Occipital lobe (tissue), 1 donor: ENCODE measurements at regions not wholly inside any gene's neighbourhood (a gene's known extent, or its start where the extent isn't known, plus 50 kb on each side); places are given as distances from the start of the nearest gene placed in this dataset.
"Not testable (repeated sequence)": the region's sequence is repeated elsewhere in the genome, so short reads cannot be mapped to it uniquely, and the experiment has no call there.

ENCODE experiments used
- DNase-seq: peaks from one replicate; lab custom pipeline; 2025; lab: John Stamatoyannopoulos, UW

DNA sequence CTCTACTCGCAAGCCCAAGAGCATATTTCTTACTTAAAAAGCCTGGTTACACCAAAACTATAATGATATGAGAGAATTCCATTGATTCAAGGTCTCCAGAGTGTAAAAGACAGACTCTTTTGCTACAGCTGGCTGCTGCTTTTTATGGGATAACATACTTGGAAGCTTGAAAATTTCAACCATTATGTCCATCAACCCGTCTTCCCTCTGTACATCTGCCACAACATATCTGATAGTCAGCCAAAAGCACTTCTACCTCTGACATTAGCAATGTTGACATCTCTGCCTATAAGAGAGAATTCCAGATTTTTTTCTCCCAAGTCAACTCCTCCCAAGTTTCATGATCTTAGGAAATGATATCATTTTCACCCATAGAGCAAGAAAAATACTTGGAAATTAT, 54.4 kb upstream of the IQCM start:
- DNase-seq, result no peak

DNA sequence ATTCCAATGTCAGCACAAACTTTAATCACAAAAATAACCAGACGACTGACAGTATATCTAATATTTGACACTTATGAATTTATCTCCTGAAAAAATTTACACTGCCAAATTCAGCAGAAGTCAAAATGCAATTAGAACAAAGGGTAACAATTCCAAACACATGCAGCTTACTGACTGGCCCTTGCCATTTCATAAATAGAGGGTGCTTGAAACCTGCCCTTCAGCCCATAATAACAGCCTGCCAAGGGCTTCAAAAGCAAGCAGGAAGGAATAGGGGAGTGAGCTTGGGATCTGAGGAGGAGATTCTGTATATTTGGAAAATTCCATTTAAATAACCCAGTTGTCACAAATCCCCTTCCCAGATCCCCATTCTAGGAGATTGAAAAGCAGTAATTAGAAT, 66.1 kb upstream of the IQCM start:
- DNase-seq, result no peak

DNA sequence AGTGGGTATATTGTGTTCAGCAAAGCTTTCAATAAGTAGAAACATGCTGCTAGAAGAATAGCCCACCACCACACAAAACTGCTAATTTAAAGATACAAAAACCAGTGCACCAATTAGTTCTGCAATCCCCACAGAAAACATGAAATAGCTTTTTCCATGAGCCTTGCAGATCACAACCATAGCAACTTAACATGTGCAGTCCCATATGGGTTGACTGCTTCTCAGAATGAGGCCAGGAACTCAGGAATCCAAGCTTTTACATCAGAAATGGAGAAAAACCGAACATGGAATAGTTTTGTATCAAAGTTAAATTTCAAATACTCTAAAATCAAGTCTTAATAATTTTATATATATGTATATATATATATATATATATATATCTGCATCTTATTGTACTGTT, 66.6 kb upstream of the IQCM start:
- DNase-seq, result no peak

DNA sequence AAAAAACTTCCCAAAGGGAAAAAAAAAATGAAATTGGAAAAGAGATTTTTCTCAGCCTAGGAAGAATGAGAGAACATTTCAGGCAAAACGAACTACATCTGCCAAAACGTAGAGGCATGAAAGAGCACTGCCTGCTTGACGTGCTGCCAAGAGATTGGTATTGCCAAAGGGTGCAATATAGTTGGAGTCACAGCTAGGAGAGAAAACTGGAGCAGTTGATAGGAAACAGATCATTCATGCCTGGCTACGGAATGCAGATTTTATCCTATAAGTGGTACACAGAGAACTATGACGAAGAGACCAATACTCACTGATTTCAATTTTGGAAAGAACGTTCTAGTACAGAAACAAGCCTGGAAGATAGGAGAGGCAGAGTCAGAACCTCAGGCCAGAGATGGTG, 68.4 kb upstream of the IQCM start:
- peak; percentile 21 for DNase-seq

DNA sequence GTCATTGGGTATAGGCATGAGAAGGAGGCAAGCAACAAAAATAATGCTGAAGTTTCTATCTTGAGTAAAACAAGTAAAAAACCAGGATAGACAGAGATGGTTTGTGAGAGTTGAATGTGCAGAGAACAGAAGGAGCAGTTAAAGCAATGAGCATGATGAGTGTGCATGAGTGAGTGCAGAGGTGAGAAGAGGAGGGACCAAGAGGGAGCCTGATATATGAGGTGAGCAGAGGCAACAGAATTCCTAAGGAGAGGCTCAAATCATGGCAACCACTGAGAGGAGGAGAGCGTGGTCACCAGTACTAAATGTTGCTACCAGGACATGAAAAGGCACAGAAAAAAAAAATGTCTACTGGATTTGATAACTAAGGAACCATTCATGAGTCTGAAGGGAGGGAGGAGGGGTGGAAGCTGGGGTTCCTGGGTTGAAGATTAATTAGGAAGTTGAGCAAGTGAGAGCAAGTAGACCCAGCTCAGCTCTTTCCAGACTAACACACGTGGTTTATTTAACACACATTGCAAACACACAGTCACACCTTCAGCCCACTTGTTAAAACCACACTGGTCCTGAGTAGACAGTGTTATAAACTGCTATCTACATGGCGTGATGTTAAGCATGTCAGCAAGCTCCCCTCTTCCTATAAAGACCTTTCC, 69.0 kb upstream of the IQCM start:
- no peak for DNase-seq

DNA sequence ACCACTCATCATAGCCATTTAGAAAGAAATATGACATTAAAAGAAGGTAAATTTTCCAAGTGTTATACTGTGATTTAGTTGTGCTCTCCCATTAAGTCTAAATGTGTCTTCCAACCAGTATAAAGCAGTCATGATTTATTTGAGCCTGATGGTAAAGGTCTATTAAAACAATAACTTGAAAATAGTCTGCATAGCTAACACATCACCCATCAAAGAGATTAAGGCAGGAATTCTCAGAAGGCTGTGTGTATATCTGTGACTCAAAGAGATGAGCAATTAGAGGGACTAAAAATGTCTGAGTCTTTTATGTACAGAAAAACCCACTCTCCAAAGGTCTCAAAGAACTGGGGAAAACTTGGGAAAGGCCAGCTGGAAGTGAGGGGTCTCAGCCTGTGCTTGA, 70.3 kb upstream of the IQCM start:
- no peak for DNase-seq

DNA sequence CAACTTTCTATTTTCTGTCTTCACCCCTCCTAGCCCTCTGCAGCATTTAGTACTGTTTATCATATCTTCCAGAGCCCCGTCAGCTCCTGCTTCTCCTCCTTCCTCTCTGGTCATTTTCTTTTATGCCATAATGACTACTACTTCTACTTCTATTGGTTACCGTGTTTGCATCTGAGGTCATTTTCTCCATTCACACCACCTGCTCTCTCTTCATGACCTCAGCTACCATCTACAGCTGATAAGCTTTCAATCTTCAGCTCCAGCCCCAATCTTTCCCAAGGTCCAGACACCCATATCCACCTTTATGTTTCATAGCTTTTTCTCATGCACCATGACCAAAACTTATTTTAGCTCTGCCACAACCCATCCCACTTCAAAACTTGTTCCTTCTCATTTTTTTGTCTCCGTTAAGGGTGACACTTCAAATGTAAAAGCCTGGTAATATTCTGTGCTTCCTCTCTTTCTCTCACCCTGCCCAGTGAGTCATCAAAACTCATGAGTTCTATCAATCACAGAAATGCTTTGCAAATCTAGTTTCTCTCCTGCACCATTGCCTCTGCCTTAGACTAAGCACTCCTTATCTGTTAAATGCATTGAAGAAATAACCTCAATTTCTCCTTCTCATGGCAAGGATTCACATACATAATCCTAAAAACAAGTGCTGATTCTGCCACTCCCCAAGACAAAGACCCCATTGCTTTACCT, 71.3 kb upstream of the IQCM start:
- no peak for DNase-seq

DNA sequence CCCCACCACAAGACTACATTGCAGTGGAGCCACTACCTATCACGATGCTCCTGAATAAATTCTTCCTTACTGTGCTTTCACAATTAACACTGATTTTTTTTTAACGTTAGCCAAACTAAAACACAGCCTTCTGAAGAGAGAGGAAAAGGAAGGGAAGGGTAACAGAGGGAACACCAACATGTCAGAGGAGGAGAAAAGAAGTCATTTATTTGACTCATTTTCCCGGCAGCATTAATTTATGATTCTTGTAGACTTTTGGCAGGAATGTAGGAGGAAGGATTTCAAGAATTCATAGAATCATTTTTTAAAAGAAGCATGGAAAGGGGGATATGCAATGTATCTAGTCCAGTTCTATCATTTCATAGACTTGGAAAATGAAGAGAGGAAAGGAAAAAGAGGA, 74.3 kb upstream of the IQCM start:
- DNase-seq, result no peak

DNA sequence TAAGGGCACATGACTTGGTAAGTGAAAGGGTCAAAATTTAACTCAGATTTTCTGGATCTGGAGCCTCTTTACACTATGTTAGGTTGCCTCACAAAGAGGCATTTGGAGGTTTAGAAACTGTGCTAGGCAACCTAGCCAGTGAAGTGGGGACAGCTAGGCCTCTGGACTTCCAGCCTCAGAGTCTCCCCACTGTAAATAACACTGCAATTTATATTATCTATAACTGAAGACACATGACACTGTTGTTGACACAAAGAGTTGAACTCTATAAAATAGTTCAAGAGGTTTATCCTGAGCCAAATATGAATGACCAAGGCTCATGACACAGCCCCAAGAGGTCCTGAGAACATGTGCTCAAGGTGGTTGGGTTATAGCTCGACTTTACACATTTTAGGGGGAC, 74.9 kb upstream of the IQCM start:
- no peak for DNase-seq

DNA sequence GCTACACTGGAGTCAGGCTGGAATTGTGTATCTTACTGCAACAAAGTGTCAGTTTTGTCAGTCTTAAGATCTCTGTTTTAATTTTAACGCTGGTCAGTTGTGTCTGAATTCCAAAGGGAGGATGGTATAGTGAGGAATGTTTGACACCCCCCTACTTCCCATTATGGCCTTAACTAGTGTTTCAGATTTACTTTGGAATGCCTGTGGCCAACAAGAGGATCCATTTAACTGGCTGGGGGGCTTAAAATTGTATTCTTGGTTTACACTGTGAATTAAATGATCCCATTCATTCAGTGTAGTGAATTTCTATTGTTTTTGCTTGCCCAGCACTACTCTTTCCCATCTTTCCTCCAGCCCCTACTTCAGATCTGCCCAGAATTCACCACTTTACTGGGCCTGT, 75.8 kb upstream of the IQCM start:
- no peak for DNase-seq

DNA sequence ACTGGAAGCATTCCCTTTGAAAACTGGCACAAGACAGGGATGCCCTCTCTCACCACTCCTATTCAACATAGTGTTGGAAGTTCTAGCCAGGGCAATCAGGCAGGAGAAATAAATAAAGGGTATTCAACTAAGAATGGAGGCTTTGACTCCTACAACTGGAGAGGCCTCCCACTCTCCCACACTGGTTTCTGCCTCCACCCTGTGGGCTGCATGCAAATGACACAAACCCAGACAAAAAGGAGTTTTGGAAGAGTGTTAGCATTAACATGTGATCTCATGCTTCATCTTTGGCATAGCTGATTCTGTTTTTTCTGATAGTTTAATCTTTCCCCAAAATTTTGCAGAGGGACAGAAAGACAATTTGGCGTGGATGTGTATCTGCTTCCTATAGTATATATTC, 80.8 kb upstream of the IQCM start:
- no peak for DNase-seq

DNA sequence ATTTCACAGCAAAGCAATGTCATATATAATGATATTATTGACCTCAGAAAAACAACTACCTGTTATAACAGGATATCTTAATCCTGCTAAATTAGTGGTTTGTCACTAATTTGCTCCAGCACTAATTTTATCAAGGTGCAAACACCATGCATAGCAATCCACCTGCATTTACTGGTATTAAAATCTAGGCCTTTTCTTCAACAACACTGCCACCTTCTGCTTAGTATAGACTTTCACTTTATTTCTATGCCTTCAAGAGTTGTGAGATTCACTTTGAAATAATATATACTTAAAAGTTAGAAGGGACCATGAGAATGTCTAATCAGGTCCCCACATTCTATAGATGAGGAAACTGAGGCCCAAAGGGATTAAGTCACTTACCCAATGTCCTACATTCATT, 82.1 kb upstream of the IQCM start:
- DNase-seq, result no peak

DNA sequence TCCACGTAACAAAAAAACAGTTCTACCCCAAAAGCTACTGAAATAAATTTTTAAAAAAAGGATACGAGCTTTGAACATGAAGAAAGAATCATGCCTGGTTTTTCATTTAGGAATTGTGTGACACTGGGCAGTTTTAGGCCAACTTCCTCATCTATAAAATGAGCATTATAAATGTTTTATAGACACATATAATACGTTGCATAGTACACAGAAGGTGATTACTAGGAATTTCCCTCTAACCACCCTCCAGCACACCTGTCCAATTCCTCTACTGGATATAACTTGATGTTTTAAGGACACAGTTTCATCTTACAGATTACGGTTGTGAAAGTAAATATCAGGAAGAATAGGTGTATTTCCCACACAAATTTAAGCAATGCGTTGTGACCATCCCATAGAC, 85.5 kb upstream of the IQCM start:
- no peak for DNase-seq

DNA sequence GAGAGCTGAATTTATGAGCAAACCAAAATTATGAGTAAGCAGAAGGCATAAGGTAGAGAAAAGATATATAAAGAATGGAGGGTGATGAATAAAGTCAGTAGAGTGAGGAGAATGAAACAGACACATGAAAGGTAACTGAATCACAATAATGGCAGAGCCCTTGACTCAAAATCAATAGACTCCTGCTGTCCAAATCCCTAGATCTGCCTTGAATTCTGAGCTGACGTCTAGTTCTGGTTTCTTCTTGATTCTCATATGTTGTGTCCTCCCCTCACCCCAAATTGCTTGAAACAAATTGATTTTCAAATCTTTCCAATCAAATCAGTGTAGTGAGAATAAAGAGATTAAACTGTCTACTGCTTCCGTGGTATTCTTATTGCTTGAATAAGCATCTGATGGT, 86.6 kb upstream of the IQCM start:
- DNase-seq, result no peak

DNA sequence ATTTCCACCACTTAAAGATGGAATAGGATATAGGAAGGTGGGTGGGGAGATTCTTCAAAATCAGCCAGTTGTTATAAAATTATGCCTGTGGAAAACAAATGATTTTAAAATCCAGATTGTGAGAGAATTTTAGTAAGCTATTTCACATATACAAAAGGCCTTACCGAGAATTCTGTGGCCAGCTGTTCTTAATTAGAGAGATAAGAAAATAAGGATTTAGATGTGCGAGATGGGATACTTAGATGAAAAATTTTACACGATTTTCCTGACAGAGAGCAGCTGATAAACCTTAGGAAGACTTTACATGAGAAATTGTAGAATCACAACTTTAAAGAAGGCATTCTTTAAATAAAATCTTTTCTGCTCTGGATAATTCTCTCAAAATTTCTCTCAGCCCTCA, 94.5 kb upstream of the IQCM start:
- no peak for DNase-seq

DNA sequence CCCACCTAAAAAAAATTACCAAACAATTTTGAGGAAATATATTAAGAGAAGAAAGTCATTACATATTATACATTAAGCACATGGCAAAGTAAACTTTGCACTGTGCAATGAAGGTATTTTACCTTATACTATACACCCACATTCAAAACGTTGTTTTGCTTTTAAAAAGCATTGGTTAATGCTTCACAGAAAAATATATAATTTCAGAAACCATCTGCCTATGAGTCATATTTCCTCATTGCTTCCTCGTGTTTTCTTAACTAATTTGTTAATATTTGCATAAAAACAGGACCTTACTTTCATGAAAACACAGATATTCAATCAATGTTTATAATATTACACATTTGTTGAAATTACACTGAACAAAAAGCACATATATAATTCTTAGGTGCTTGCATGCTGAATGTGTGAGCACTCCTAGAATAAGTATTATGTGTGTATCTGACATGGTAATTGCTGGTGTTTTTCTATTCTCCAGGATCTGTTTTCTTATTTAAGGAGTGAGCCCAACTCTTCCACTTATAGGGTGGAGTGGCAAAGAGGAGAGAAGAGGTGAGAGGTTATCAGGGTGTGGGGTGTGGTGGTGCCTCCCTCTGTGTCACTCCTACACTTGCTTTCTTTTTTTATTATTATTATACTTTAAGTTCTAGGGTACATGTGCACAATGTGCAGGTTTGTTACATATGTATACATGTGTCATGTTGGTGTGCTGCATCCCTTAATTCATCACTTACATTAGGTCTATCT, 95.1 kb upstream of the IQCM start:
- DNase-seq, result no peak

DNA sequence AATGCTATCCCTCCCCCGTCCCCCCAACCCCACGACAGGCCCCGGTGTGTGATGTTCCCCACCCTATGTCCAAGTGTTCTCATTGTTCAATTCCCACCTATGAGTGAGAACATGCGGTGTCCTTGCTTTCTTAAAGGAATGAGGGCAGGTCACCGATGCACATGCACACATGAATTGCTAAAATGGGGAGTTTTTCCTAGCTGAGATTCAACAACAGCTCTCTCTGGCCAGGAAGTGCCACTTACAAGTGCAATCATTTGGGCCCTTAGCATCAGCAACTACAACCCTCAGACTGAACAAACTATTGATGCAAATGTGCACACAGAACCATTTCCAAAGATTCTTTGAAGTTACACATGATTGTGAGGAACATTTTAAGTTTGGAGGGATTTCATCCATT, 95.7 kb upstream of the IQCM start:
- no peak for DNase-seq

DNA sequence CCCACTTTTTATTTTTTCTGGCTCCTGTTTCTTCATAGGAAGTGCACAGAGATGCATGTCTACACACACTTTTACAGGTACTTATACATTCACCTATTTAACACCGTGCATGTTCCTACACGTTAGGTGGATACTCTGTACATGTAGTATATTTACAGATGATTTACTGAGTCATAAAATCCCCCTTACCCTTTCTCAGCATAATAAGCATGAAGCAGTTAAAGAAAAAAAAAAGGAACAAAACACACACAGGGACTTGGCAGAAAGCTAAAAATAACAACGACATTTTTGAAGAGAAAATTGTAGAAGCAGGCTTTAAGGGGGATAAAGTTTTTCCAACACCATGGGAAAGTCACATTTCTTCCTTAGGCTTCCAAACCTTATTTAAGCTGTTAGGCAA, 96.4 kb upstream of the IQCM start:
- no peak for DNase-seq

DNA sequence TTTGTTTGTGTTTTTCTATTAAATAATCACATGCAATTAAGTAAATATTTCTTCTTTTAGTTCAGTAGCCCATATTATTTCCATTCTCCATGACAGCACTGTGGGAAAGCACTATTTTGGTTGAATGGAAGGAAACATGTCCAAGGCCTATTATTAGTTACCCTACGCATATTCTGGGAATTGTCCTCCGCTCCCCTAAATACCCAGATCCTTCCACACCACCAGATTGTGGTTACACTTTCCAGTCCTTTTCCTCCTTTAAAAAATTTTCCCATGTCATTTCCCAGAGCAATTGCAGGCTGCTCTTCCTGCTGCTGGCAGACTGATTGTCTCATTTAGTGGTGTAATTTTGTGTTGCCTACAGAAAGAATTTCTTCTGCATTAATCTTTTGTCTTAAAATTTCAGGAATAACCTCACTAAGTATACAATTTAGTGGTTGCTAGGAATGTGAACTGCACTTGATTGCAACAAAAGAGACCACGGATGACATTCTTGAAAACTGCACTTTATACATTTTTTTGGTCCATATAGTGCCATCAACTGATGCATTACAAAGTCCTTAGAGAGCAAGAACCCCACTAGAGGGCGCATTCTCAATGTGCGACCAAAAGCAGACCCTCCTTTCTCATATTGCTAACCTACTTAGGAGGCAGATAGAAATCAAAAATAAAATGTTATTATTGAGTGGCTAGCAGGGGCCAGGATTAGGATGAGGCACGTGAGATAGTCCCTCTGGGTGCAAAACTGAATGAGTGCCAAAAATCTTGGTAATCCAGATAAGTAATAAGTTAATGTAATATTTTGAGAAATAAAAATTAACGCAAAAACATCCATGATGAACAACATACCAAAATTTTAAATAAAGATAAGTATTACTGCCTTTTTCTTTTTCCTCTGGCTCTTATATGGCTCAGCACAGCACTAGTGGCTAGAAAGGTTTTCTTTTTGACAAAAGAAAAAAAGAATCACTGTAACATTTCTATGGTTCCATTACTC, 98.8 kb upstream of the IQCM start:
- no peak for DNase-seq

DNA sequence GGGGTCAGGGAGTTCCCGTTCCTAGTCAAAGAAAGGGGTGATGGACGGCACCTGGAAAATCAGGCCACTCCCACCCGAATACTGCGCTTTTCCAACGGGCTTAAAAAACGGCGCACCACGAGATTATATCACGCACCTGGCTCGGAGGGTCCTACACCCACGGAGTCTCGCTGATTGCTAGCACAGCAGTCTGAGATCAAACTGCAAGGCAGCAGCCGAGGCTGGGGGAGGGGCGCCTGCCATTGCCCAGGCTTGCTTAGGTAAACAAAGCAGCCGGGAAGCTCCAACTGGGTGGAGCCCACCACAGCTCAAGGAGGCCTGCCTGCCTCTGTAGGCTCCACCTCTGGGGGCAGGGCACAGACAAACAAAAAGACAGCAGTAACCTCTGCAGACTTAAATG, 100.1 kb upstream of the IQCM start:
- DNase-seq, result not testable (repeated sequence)

DNA sequence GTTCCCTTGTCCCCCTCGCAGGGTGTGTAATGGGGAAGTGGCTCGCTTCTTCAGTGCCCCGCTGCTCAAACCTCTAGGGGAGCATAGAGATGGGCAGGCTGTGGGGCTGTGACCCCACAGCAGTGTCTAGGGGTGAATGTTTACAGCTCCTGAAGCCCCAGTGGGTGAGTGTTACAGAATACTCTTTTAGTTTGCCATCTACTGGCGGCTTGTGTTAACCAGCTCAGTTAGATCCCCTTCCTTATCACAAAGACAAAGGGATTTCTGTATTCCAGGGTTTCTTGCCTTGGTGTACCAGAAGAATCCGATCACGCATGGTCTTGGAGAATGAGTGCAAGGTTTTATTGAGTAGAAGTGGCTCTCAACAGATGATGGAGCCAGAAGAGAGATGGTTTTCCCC, 108.1 kb upstream of the IQCM start:
- no peak for DNase-seq

DNA sequence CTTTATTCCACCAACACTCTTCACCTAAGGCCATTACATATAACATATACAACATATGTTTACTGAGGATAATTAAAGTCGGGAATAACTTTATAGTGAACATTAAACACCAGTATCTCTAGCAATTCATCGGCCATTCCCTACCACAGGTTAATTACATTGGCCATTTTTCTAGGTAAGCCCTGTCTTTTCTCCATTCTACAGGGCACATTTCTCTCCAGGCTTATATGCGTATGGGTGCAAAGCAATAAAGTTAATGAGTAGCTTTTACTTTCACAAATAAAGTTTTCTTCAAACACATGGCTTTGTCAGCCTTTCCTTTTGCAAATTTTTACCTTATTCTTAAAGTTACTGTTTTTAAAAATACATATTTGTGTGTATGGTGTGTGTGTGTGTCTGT, 111.9 kb upstream of the IQCM start:
- DNase-seq, result no peak
